Ovary (tissue), 3 donors: ENCODE measurements at regions not wholly inside any gene's neighbourhood (a gene's known extent, or its start where the extent isn't known, plus 50 kb on each side); places are given as distances from the start of the nearest gene placed in this dataset.

Experiments
- EP300 ChIP-seq: sonication (generic); formaldehyde crosslinking; IDR thresholded peaks from one replicate; pipeline ENCODE4 v1.6.1; 2017; ENCODE audit warnings: antibody characterized with exemption
- POLR2A ChIP-seq: fragments of 450-650 bp; IDR thresholded peaks from one replicate; pipeline ENCODE4 v1.6.1; 2017; ENCODE audit warnings: antibody characterized with exemption, mild to moderate bottlenecking, moderate library complexity
- TF ChIP-seq, protein P1 (sequence below), 3 donors: fragments of 450-650 bp in 2 of 3; fragments of 200-600 bp in 1 of 3; IDR thresholded peaks; one replicate each; pipeline versions ENCODE4 v1.5.1 to v1.8.0; 2016 to 2022; ENCODE audit warnings: antibody characterized with exemption in 3 of 3, mild to moderate bottlenecking in 1 of 3
- donor health status: DM: no; HTN: no; CAD: no.

GRCh38 chr4:170538821-170539473 lies 449.2 kb upstream of the AADAT start:
- TF ChIP-seq EP300 (no peak), POLR2A (no peak)
- TF ChIP-seq, protein P1, sequence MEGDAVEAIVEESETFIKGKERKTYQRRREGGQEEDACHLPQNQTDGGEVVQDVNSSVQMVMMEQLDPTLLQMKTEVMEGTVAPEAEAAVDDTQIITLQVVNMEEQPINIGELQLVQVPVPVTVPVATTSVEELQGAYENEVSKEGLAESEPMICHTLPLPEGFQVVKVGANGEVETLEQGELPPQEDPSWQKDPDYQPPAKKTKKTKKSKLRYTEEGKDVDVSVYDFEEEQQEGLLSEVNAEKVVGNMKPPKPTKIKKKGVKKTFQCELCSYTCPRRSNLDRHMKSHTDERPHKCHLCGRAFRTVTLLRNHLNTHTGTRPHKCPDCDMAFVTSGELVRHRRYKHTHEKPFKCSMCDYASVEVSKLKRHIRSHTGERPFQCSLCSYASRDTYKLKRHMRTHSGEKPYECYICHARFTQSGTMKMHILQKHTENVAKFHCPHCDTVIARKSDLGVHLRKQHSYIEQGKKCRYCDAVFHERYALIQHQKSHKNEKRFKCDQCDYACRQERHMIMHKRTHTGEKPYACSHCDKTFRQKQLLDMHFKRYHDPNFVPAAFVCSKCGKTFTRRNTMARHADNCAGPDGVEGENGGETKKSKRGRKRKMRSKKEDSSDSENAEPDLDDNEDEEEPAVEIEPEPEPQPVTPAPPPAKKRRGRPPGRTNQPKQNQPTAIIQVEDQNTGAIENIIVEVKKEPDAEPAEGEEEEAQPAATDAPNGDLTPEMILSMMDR (IDR thresholded peaks at IDR 0.05): no peak
